Lung (tissue), 11 donors: ENCODE measurements at regions not wholly inside any gene's neighbourhood (a gene's known extent, or its start where the extent isn't known, plus 50 kb on each side); places are given as distances from the start of the nearest gene placed in this dataset.

Source experiments
- ATAC-seq: fragments of 200-7000 bp; cut with Tn5 transposase; one replicate; pipeline ENCODE4 v1.9.1; 2020; ENCODE audit warnings: moderate number of reproducible peaks; ENCODE audit not compliant: insufficient read depth, low FRiP score
- DNase-seq, 3 donors: peaks; one replicate each; pipeline ENCODE4 v3.0.0-alpha.2; 2013 to 2017
- H3K27ac ChIP-seq, 2 donors: one replicate each; pipeline ENCODE4 v1.5.1; 2013; ENCODE audit warnings: mild to moderate bottlenecking in 2 of 2, moderate library complexity in 2 of 2, control low read depth in 1 of 2, inconsistent platforms in 1 of 2, low read depth in 1 of 2, low read length in 1 of 2
- H3K27me3 ChIP-seq, 3 donors: one replicate each; pipeline ENCODE4 v1.5.1; 2013; ENCODE audit warnings: low read length in 2 of 3; ENCODE audit not compliant: control insufficient read depth in 3 of 3, insufficient read depth in 3 of 3
- H3K36me3 ChIP-seq, 4 donors: one replicate each; pipeline ENCODE4 v1.5.1; 2013; ENCODE audit warnings: low read length in 4 of 4, mild to moderate bottlenecking in 1 of 4, moderate library complexity in 1 of 4; ENCODE audit not compliant: control insufficient read depth in 4 of 4, insufficient read depth in 4 of 4
- H3K4me1 ChIP-seq, 5 donors: one replicate each; pipeline ENCODE4 v1.5.1; 2013; ENCODE audit warnings: low read length in 5 of 5, mild to moderate bottlenecking in 2 of 5, moderate library complexity in 1 of 5; ENCODE audit not compliant: control insufficient read depth in 5 of 5, insufficient read depth in 5 of 5
- H3K4me3 ChIP-seq: one replicate; pipeline ENCODE4 v1.5.1; 2013; ENCODE audit warnings: mild to moderate bottlenecking, control low read depth, moderate library complexity
- H3K9ac ChIP-seq, 2 donors: one replicate each; pipeline ENCODE4 v1.5.1; 2013; ENCODE audit warnings: low read length in 2 of 2, control low read depth in 1 of 2; ENCODE audit not compliant: insufficient read depth in 1 of 2
- H3K9me3 ChIP-seq, 4 donors: one replicate each; pipeline ENCODE4 v1.5.1; 2013; ENCODE audit warnings: low read length in 3 of 4, mild to moderate bottlenecking in 1 of 4, moderate library complexity in 1 of 4; ENCODE audit not compliant: control insufficient read depth in 4 of 4, insufficient read depth in 3 of 4
- WGBS, 2 donors: extraction: QIAGEN DNeasy Blood & Tissue Kit; methylation state at CpG; one replicate each; pipeline ENCODE4 v1.1.7; 2013; 5-methylcytosine and 5-hydroxymethylcytosine counted together
- TF ChIP-seq, protein P1 (sequence below): IDR thresholded peaks from 2 replicates; pipeline ENCODE4 v1.5.1; 2012; ENCODE audit warnings: mild to moderate bottlenecking; ENCODE audit errors: control extremely low read depth, extremely low read depth
- donor health status: control.
- donor health status: control.
- donor health status: Bipolar disorder and iron deficiency.
- donor health status: healthy.
- donor health status: DM: yes; HTN: yes; CAD: no.

DNA sequence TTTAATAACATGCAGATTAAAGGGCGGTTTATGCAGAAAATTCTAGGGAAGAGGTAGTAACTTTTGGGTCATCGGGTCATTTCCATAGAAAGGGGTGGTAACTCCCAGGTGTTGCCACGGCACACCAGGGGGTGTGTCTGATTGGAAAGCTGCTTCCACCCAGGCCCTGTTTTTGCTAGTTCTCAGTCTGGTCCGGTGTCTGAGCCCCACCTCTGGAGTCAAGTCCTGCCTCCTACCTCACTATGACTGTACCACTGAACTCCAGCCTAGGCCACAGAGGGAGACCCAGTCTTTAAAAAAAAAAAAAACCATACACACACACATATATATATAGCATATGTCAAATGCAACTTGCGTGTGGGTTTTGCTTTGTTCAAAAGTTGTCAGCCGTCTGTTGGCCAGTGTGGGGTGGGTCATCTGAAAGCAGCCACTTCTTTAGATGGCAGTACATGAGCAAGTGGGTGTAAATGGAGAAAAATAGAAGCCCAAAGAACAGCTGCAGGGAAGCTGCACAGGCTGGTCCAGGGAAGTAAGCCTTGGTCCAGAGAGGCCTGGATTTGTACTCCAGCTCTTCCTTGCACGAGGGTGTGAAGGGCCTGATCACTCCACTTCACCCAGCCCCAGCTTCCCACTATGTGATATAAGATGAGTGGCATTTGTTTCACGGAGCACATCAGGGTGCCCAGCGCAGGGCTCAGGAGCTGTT, 110.7 kb upstream of the SPRY4 start:
- Histone ChIP-seq H3K36me3 (no peaks in the 10 kb centered on the region), H3K9me3 (peaks cover 0 to 1% (median 0%) of the 10 kb centered on the region in 4 donors), H3K27me3 (no peaks in the 10 kb centered on the region), H3K9ac (no peak overlapping the region), H3K27ac (no peak overlapping the region), H3K4me3 (no peak overlapping the region), H3K4me1 (peaks cover 0 to 16% (median 7%) of the 10 kb centered on the region in 5 donors)
- ATAC-seq = no peak
- TF ChIP-seq, protein P1, sequence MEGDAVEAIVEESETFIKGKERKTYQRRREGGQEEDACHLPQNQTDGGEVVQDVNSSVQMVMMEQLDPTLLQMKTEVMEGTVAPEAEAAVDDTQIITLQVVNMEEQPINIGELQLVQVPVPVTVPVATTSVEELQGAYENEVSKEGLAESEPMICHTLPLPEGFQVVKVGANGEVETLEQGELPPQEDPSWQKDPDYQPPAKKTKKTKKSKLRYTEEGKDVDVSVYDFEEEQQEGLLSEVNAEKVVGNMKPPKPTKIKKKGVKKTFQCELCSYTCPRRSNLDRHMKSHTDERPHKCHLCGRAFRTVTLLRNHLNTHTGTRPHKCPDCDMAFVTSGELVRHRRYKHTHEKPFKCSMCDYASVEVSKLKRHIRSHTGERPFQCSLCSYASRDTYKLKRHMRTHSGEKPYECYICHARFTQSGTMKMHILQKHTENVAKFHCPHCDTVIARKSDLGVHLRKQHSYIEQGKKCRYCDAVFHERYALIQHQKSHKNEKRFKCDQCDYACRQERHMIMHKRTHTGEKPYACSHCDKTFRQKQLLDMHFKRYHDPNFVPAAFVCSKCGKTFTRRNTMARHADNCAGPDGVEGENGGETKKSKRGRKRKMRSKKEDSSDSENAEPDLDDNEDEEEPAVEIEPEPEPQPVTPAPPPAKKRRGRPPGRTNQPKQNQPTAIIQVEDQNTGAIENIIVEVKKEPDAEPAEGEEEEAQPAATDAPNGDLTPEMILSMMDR = no peak
- WGBS, 2 donors = 84 to 87% methylated on average over 9 of the region's 9 CpGs
- no peak for DNase-seq

DNA sequence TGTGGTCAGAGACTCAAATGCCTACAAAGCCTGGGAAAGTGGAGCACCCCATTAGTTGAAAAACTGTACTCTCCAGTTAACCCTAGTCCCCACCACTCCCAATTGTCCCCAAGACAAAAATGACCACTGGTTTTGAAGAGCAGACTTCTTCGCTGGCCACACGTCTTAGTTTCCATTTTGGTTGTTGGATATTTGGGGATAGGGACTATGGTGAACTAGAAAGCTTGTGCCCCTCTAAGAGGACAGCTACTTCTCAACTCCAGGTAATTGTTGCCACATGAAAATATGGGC, 109.4 kb upstream of the SPRY4 start:
- no peaks in the 10 kb centered on the region for H3K27me3 ChIP-seq
- no peaks in the 10 kb centered on the region for H3K36me3 ChIP-seq
- peaks cover 0 to 1% (median 0%) of the 10 kb centered on the region in 4 donors for H3K9me3 ChIP-seq
- H3K4me1 ChIP-seq = peaks cover 0 to 16% (median 7%) of the 10 kb centered on the region in 5 donors
- ATAC-seq (no peak), DNase-seq (no peak)
- TF ChIP-seq, protein P1 = no peak
- no peak overlapping the region for H3K4me3 ChIP-seq
- no peak overlapping the region for H3K9ac ChIP-seq
- WGBS, 2 donors = 96 to 98% methylated on average over 2 of the region's 2 CpGs
- H3K27ac ChIP-seq = no peak overlapping the region

DNA sequence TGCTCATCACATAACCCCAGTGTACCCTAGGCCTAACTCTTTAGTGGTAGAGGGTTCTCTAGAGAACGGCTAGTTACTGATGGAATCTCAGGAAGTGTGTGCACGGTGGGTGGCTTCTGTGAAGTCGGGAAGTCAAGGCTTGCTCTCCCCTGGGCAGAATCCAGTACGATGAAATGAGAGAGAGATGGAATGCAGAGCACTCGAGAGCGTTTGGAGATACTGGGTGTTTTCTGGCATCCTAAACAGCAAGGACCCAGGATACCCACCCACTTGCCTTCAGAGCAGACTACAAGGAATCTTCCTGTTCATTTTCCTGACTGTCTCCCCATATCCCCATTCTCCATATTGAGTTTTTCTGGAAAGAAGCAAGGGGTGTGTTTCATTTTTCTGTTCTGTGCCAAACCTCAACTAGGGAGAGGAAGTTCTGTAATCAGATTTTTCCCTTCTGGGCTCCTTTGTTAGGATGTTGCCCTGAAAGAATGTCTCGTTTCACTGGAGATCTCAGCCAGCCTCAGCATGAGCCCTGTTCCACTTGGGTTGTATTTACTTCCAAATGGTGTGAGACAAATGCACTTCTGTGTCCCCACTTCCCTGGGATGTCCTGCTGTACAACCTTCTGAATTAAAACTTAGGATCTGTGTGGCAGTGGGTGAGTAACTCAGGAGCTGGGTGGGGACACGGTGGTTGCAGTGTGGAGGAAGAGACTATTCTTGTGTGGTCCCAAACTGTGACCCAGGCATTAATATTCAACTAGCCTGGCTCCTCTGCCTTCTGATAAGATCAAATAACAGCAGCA, 108.9 kb upstream of the SPRY4 start:
- DNase-seq (no peak), ATAC-seq (no peak)
- Histone ChIP-seq H3K27me3 (no peaks in the 10 kb centered on the region), H3K4me3 (no peak overlapping the region), H3K9me3 (peaks cover 0 to 1% (median 0%) of the 10 kb centered on the region in 4 donors), H3K9ac (no peak overlapping the region), H3K27ac (no peak overlapping the region), H3K4me1 (peaks cover 0 to 16% (median 6%) of the 10 kb centered on the region in 5 donors), H3K36me3 (no peaks in the 10 kb centered on the region)
- TF ChIP-seq, protein P1 = no peak
- 36 to 37% methylated on average over 8 of the region's 8 CpGs for WGBS, 2 donors
